ENCODE measurements at regions not wholly inside any gene's neighbourhood (a gene's known extent, or its start where the extent isn't known, plus 50 kb on each side); places are given as distances from the start of the nearest gene placed in this dataset.

- TF ChIP-seq POLR2AphosphoS5 (IDR thresholded peaks at IDR 0.05; ENCODE audit: borderline replicate concordance, low read depth, low read length) (no peak), EZH2 (IDR thresholded peaks at IDR 0.05) (no peak), FOXP2 (optimal IDR thresholded peaks at IDR 0.05; ENCODE audit: control extremely low read depth, extremely low read length, insufficient read depth) (no peak)
Observed at GRCh38 chr3:28586325-28586724, 237.7 kb upstream of the AZI2 start.

Data from SK-N-MC (cell line).